Muscle layer of duodenum (tissue), 2 donors: ENCODE measurements at regions not wholly inside any gene's neighbourhood (a gene's known extent, or its start where the extent isn't known, plus 50 kb on each side); places are given as distances from the start of the nearest gene placed in this dataset.
"Not testable (repeated sequence)": the region's sequence is repeated elsewhere in the genome, so short reads cannot be mapped to it uniquely, and the experiment has no call there.

Source experiments
- H3K27ac ChIP-seq: one replicate; pipeline ENCODE4 v1.7.0; 2013; ENCODE audit warnings: mild to moderate bottlenecking, low read length
- H3K27me3 ChIP-seq: one replicate; pipeline ENCODE4 v1.7.0; 2013; ENCODE audit warnings: low read depth, mild to moderate bottlenecking, control low read depth, low read length
- H3K36me3 ChIP-seq, 2 donors: one replicate each; pipeline ENCODE4 v1.7.0; 2013; ENCODE audit warnings: low read length in 2 of 2, control low read depth in 1 of 2, mild to moderate bottlenecking in 1 of 2; ENCODE audit not compliant: insufficient read depth in 2 of 2, control insufficient read depth in 1 of 2
- H3K4me1 ChIP-seq, 2 donors: one replicate each; pipeline ENCODE4 v1.7.0; 2013; ENCODE audit warnings: low read length in 2 of 2, mild to moderate bottlenecking in 2 of 2, control low read depth in 1 of 2, moderate library complexity in 1 of 2; ENCODE audit not compliant: insufficient read depth in 2 of 2, control insufficient read depth in 1 of 2
- H3K4me3 ChIP-seq, 2 donors: one replicate each; pipeline ENCODE4 v1.7.0; 2013; ENCODE audit warnings: low read length in 2 of 2, low read depth in 1 of 2, mild to moderate bottlenecking in 1 of 2
- H3K9me3 ChIP-seq, 2 donors: one replicate each; pipeline ENCODE4 v1.7.0; 2013; ENCODE audit warnings: low read length in 2 of 2, control low read depth in 1 of 2, mild to moderate bottlenecking in 1 of 2; ENCODE audit not compliant: control insufficient read depth in 1 of 2
- donor health status: healthy.

DNA sequence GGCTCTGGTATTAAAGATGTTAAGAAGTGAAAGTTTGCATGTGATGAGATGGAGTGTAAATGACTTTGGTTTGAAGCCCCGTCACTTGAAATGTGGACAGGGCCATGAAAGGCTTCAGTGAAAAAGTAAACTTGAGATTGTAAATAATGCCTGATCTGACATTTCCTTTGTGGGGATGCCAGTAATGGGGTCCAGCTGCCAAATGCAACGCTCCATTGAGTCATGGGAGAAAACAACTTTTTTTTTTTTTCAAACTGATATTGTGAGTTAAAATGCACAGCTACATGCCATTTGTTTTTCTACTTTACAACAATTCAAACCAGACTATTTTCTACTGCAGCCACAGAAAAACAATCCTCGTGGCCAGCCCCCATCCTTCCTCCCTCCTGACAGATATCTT is 327.0 kb upstream of the TNC start:
- H3K36me3 ChIP-seq: no peaks in the 10 kb centered on the region
- H3K9me3 ChIP-seq: no peaks in the 10 kb centered on the region
- no peak overlapping the region for H3K27ac ChIP-seq
- H3K4me3 ChIP-seq: no peak overlapping the region
- H3K4me1 ChIP-seq: peaks cover 0 to 3% of the 10 kb centered on the region in 2 donors
- H3K27me3 ChIP-seq: no peaks in the 10 kb centered on the region

DNA sequence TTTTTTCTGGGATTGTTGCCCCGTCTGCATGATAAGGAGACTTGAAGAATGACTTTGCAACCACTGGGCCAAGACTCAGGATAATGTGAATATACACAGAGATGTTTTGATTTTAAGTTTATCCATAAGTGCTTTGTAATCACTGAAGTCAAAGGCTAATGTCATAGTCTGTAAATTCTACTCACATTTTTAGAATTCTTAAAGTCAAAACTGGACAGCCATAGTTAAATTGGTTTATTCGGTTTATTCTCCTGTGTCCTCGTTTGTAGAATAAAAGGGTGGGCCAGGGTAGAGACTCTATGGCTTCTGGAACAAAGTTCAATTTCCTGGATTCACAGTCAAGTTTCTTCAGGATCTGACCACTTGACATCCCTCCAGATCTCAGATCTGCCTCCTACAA is 327.7 kb upstream of the TNC start:
- H3K27ac ChIP-seq: no peak overlapping the region
- no peak overlapping the region for H3K4me3 ChIP-seq
- H3K27me3 ChIP-seq: no peaks in the 10 kb centered on the region
- H3K4me1 ChIP-seq: peaks cover 0 to 3% of the 10 kb centered on the region in 2 donors
- H3K9me3 ChIP-seq: no peaks in the 10 kb centered on the region
- H3K36me3 ChIP-seq: no peaks in the 10 kb centered on the region

DNA sequence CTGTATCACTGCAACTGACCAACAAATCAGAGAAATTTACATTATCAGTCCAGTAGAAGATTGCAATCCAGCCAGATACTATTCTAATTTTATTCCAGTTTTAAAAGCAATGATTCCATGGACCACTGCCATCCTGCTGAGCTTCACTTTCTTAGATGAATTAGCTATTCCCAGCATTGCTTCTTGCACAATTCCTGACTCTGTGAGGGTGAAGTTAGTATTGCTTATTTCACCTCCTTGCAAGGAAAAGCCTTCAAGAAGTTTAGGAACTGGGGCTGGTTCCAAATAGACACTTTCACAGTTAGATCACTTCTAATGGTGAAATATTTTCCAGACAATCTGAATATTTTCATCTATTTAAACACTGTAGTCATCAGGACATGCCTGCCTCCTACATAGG is 338.6 kb upstream of the TNC start:
- no peaks in the 10 kb centered on the region for H3K4me1 ChIP-seq
- H3K4me3 ChIP-seq: no peak overlapping the region

DNA sequence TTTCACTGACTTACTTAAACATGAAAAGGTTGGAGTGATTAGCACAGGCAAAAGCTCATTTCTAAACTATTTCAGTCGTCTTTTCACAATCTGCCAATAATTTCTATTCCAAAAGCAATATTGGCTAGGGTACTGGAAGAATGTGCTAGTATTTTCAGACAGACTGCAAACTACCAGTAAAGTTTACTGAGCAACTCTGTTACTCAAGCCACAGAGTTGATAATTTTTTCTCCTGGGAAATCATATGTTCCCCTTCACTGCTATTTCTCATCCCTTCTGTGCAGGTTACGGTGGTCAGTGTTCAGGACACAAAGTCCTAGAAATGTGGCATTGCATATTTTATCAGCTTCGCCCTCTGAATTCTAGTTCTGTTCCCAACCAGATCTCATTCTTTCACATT is 343.3 kb upstream of the TNC start:
- Histone ChIP-seq H3K27ac (no peak overlapping the region), H3K36me3 (no peaks in the 10 kb centered on the region), H3K4me1 (no peaks in the 10 kb centered on the region), H3K4me3 (no peak overlapping the region), H3K9me3 (no peaks in the 10 kb centered on the region), H3K27me3 (no peaks in the 10 kb centered on the region)

More for the DNA sequence above, 338.6 kb upstream of the TNC start:
- no peak overlapping the region for H3K27ac ChIP-seq
- H3K27me3 ChIP-seq: no peaks in the 10 kb centered on the region
- no peaks in the 10 kb centered on the region for H3K36me3 ChIP-seq
- no peaks in the 10 kb centered on the region for H3K9me3 ChIP-seq

DNA sequence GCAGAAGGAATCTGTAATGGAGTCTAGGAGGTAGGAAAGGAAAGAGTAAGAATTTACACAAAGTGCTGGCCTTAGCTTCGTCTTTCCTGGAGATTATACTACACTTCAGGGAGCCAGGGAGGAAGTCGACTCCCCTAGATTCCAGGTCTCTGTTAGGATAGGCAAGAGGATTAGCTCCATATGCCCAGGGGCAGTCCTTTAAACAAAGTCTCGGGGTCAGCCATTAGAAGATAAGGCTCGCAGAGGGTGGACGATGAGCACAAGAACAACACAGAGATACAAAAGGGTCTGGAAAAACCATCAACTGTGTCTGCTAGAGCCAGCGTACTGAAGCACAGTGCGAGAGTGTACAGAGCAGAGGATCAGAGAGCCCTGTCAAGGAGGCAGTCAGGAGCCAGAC is 344.7 kb upstream of the TNC start:
- no peaks in the 10 kb centered on the region for H3K4me1 ChIP-seq
- H3K27me3 ChIP-seq: no peaks in the 10 kb centered on the region
- H3K27ac ChIP-seq: no peak overlapping the region
- H3K9me3 ChIP-seq: no peaks in the 10 kb centered on the region
- H3K36me3 ChIP-seq: no peaks in the 10 kb centered on the region
- no peak overlapping the region for H3K4me3 ChIP-seq

DNA sequence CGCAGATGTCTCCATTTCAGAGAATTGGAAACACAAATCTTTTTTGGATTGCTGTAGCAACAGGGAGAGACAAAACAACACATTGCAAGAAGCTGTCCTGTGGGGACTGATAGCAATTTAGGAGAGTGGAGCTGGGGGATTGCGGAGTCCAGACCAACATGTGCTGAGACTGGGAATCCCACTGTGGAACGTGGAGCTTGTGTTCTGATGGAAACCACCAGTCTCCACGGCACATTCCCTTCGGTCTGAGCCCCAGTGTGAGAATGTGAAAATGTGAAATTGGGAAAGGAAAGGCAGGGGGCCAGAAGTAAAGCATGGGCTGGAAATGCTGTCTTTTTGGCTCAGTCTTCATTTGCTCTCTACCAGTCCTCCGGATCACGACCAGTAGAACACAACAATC is 348.8 kb upstream of the TNC start:
- Histone ChIP-seq H3K36me3 (no peaks in the 10 kb centered on the region), H3K4me1 (no peaks in the 10 kb centered on the region), H3K9me3 (peaks cover 0 to 9% of the 10 kb centered on the region in 2 donors), H3K4me3 (no peak overlapping the region), H3K27me3 (no peaks in the 10 kb centered on the region), H3K27ac (no peak overlapping the region)

DNA sequence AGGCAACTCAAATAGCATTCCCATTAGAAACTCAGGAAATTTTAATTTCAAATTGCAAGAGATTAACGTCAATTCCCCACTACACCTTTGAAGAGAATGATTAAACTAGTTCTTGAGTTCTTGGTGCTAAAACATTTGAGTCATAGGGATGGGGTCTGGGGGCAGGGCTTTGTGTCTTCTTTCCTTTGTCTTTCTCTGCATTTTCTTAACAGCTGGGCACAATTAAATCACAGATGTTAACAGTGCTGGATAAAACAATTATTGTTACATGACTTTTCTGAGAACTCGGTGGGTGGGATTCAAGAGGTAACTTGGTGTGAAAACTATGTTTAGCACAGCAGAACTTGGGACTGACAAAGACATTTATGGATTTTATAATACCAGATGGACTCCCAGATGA is 351.9 kb upstream of the TNC start:
- no peaks in the 10 kb centered on the region for H3K36me3 ChIP-seq
- H3K27me3 ChIP-seq: no peaks in the 10 kb centered on the region

DNA sequence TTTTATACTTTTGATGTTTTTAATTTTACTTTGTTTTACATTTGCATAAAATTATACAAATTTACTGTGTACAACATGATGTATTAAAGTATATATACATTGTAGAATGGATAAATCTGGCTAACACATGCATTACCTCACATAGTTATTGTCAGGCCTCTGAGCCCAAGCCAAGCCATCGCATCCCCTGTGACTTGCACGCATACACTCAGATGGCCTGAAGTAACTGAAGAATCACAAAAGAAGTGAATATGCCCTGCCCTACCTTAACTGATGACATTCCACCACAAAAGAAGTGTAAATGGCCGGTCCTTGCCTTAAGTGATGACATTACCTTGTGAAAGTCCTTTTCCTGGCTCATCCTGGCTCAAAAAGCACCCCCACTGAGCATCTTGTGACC is 355.1 kb upstream of the TNC start:
- H3K36me3 ChIP-seq, H3K27ac ChIP-seq, H3K4me3 ChIP-seq, H3K9me3 ChIP-seq, H3K4me1 ChIP-seq, H3K27me3 ChIP-seq: not testable (repeated sequence)

More for the DNA sequence above, 351.9 kb upstream of the TNC start:
- H3K27ac ChIP-seq: no peak overlapping the region
- H3K4me1 ChIP-seq: no peaks in the 10 kb centered on the region
- peaks cover 0 to 9% of the 10 kb centered on the region in 2 donors for H3K9me3 ChIP-seq
- H3K4me3 ChIP-seq: no peak overlapping the region

DNA sequence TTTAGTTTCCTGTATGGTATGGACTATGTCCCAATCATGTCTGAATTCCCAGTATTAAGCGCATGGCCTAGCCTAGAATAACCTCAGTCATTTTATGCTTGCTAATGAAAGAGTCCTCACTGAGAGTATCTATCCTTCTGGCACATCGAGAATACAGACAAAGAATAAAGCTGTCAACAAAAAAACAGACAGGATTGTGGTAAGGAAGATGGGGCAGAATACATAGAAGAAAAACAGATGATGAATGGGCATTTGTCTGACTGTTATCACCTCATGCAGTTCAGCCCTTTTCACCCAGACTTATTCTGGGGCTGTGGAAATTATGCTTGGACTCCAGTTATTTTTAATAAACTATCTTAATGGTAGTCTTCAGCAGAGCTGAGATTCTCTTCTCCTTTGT is 363.8 kb upstream of the TNC start:
- Histone ChIP-seq H3K27me3 (no peaks in the 10 kb centered on the region), H3K4me3 (no peak overlapping the region), H3K4me1 (no peaks in the 10 kb centered on the region), H3K36me3 (no peaks in the 10 kb centered on the region), H3K27ac (no peak overlapping the region), H3K9me3 (no peaks in the 10 kb centered on the region)

DNA sequence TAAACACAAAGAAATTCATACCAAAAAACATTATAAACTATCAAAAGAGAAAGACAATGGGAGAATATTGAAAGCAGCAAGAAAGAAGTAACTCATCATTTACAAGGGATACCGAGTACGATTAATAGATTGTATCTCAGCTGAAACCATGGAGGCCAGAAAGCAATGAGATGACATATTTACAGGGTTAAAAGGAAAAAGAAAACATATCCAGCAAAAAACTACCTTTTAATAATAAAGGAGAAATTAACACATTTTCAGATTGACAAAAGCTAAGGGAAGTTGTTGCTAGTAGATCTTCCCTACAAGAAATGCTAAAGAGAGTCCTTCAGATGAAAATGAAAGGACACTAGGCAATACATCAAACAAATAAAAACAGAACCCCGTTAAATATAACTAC is 364.8 kb upstream of the TNC start:
- H3K27ac ChIP-seq: no peak overlapping the region

DNA sequence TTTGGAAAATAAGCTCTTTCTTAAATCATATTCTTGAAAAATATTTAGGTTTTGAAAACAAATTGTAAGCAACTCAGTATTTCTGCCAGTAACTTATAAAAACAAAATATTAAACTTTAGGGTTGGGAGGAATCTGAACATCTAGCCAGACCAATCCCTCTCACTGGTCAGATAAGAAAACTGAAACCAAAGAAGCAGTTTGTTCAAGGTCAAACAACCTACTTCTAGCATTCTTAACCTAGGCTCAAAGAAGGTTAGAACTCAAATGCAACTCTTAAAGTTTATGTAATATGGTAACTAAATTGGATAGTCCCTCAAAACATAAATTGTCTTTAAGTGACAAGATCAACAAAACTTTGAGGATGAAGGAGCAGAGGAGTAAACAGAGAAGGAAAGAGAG is 374.9 kb upstream of the TNC start:
- Histone ChIP-seq H3K4me3 (no peak overlapping the region), H3K9me3 (no peaks in the 10 kb centered on the region), H3K36me3 (no peaks in the 10 kb centered on the region)

More for the DNA sequence above, 364.8 kb upstream of the TNC start:
- no peaks in the 10 kb centered on the region for H3K27me3 ChIP-seq
- no peaks in the 10 kb centered on the region for H3K9me3 ChIP-seq
- no peaks in the 10 kb centered on the region for H3K36me3 ChIP-seq
- H3K4me1 ChIP-seq: no peaks in the 10 kb centered on the region
- H3K4me3 ChIP-seq: no peak overlapping the region

DNA sequence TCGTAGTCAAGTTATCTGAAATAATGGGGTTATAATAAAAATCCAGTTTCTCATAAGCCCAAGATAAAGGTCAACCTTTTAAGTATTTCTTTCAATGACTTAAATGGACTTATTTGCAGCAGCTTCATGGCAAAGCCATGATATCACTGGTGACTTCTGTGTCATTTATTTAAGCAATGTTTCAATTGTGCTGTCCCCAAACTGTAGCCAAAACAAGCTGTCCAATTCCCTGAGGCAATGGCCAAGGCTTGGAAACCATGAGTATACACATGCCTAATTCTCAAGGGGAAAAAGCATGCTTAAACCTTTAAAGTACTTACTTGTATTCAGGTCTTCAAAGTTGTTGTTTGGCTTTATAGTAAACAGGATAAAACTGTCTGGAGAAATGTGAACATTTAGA is 376.4 kb upstream of the TNC start:
- no peaks in the 10 kb centered on the region for H3K27me3 ChIP-seq
- no peak overlapping the region for H3K4me3 ChIP-seq
- H3K27ac ChIP-seq: no peak overlapping the region
- H3K4me1 ChIP-seq: no peaks in the 10 kb centered on the region
- no peaks in the 10 kb centered on the region for H3K36me3 ChIP-seq
- no peaks in the 10 kb centered on the region for H3K9me3 ChIP-seq

More for the DNA sequence above, 374.9 kb upstream of the TNC start:
- Histone ChIP-seq H3K27me3 (no peaks in the 10 kb centered on the region), H3K27ac (no peak overlapping the region), H3K4me1 (no peaks in the 10 kb centered on the region)
